Fibroblast of the aortic adventitia (primary cell): ENCODE measurements at regions not wholly inside any gene's neighbourhood (a gene's known extent, or its start where the extent isn't known, plus 50 kb on each side); places are given as distances from the start of the nearest gene placed in this dataset.

ENCODE experiments used
- DNase-seq: peaks from one replicate; pipeline ENCODE4 v3.0.0-alpha.2; 2010; ENCODE audit warnings: low read depth
- H3K4me3 ChIP-seq: 2 replicates; pipeline ENCODE4 v1.5.1; 2011; ENCODE audit warnings: low read depth, mild to moderate bottlenecking, control low read depth, low read length, moderate library complexity
- TF ChIP-seq, protein P1 (sequence below): IDR thresholded peaks from 2 replicates; pipeline ENCODE4 v1.5.1; 2011; ENCODE audit warnings: mild to moderate bottlenecking, low read length, control low read depth, inconsistent platforms; ENCODE audit not compliant: insufficient read depth

DNA sequence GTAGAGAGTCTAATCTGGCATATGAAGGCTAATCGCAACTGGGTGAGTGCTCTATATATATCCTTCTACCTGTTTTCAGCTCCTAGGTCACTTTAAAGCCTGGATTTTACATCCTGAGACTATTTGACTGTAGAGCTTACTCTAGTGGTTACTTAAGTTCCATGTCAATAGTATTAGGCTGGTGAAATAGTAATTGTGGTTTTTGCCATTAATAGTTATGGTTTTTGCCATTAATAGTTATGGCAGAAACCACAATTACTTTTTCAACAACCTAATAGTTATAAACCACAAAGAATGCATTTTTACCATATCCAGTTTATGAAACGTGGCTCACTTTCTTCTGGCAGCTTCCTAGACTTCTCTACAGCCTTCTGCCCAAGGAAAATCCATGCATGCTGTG lies 263.1 kb upstream of the KIAA1217 start:
- H3K4me3 ChIP-seq = no peak overlapping the region
- TF ChIP-seq, protein P1, sequence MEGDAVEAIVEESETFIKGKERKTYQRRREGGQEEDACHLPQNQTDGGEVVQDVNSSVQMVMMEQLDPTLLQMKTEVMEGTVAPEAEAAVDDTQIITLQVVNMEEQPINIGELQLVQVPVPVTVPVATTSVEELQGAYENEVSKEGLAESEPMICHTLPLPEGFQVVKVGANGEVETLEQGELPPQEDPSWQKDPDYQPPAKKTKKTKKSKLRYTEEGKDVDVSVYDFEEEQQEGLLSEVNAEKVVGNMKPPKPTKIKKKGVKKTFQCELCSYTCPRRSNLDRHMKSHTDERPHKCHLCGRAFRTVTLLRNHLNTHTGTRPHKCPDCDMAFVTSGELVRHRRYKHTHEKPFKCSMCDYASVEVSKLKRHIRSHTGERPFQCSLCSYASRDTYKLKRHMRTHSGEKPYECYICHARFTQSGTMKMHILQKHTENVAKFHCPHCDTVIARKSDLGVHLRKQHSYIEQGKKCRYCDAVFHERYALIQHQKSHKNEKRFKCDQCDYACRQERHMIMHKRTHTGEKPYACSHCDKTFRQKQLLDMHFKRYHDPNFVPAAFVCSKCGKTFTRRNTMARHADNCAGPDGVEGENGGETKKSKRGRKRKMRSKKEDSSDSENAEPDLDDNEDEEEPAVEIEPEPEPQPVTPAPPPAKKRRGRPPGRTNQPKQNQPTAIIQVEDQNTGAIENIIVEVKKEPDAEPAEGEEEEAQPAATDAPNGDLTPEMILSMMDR = no peak
- no peak for DNase-seq

DNA sequence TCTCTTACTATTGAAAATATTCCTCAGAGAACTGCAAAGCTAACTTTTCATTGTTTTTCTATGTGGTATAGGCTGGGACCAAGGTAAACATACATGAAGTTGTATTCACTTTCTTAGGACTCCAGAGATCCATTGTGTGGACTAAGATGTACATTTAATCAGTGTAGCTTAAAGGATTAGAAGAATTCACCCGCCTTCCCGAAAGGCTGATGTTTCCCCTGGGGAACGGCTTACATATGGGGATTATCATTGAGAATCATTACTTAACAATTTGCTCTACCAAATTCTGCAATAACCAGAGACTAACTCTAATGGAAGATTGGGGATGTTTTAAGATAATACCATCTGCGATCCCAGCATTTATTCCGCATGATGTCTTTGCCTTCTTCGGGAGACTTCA lies 257.1 kb upstream of the KIAA1217 start:
- TF ChIP-seq, protein P1 = no peak
- no peak for DNase-seq
- H3K4me3 ChIP-seq = no peak overlapping the region

DNA sequence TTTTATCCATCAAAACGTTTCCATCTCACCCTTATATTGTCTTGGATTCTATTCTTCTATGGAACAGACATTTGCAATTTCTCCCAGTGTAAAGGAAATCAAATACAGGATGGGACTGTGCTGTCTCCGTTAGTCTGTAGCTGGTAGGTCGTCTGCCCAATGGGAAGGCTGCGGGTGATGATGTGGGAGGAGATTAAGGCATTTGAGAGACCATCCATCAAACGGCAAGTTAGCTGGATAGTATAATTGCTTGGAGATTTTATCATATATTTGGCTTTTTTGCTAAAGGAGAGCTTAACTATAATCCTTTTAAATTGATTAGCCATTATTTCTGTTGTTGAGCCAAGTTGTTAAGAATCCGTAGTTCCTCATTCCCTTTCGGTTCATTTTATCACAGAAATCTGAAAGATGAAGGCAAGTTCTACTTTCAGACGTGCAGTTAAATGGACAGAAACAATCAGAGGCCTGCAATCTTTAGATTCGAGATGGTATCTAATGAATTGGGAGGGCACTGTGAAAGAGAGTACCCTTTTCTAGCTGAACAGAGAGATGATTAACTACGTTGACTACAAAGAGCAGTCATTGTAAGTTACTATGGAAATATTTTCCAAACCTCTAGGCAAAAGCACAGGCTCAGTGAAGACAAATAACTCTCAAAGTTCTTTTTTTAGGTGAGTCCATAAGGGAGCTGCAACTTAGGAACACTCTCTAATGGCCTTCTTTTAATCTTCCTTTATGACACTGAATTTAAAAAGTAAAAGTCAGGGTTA lies 253.3 kb upstream of the KIAA1217 start:
- H3K4me3 ChIP-seq = no peak overlapping the region
- no peak for DNase-seq
- TF ChIP-seq, protein P1 = no peak

DNA sequence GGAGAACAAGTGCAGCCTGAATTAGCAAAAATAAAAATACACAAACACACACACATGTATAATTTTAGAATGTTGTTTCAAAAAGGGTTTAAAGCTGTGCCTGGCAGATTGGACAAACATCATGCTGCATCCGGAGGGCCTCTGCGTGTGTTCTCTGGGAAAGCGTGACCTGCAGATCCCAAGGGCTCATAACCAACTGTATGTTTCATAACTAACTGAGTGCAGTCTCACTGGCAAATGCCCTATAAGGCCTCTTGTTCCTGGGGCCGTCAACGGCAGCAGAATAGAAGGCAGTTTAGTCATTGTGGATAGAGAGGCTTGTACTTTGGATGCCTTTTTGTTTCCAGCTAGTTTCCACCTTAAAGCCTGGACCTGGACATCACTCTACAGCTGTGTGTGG lies 243.8 kb upstream of the KIAA1217 start:
- TF ChIP-seq, protein P1 = no peak
- H3K4me3 ChIP-seq = no peak overlapping the region
- no peak for DNase-seq

DNA sequence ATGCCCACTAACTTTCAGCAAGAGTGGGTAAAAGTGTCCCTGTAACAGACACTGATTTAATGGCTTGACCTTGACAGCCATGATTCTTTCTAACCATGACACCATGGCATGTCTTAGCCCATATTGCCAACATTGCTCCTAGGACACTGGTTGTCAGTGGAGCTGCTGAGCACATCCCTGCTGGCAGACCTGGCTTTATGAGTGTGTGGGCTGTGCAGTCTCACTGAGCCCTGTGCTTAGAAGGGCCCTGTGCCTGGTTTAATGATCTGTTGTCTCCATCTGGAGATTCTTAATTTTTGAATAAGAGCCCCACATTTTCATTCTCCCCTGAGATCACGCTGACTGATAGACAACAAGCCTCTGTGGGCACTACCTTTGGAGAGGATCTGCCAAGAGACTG lies 243.1 kb upstream of the KIAA1217 start:
- TF ChIP-seq, protein P1 = no peak
- no peak overlapping the region for H3K4me3 ChIP-seq
- DNase-seq = no peak

DNA sequence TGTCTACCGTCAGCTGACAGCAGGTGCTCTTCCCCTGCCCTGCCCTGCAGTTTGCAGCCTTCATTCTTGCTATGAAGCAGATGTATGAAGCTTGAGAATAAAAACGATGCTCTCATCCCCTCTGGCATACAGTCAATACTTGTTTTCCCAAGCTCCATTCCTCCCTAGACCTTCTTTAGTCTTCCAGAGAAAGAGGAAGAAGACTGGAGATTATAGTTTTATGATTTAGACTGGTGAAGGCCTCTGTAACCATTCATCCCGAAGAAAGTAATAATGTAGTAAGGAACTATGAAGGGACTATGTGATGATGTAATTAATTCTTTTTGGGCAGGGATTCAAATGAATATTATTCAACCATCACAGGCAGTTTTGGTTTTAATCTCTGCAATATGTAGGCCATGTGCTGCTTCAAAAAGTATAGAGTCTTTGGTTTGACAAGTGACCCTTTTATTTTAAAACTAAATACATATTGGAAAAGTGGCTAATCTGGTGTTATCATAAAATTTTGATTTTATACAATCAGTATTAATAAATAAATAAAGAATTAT lies 242.4 kb upstream of the KIAA1217 start:
- TF ChIP-seq, protein P1 = no peak
- DNase-seq = no peak
- H3K4me3 ChIP-seq = no peak overlapping the region

DNA sequence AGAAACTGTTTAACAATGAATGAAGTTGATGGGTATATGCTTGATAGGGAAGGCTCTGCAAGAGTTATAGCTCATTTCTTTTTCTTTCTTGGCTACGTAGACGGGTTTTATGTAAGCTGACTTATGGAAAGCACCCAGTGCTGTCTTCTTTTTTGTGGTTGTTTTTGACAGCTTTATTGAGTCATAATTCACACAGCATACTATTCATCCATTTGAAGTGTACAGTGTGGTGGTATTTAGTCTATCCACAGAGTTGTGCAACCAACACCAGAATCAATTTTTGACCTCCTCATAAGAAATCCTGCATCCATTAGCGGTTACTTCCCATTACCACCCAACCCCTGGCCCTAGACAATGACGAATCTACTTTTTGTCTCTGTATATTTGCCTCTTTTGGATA lies 240.6 kb upstream of the KIAA1217 start:
- TF ChIP-seq, protein P1 = no peak
- DNase-seq = no peak
- no peak overlapping the region for H3K4me3 ChIP-seq
